GM19324 (cell line): ENCODE measurements at regions not wholly inside any gene's neighbourhood (a gene's known extent, or its start where the extent isn't known, plus 50 kb on each side); places are given as distances from the start of the nearest gene placed in this dataset.

Experiments
- ATAC-seq: cut with Tn5 transposase; IDR thresholded peaks from one replicate; pipeline ENCODE4 v1.9.1; 2021; ENCODE audit warnings: mild to moderate bottlenecking, moderate library complexity; ENCODE audit not compliant: unreplicated experiment, low FRiP score

- no peak for ATAC-seq
Observed at GRCh38 chr2:129443235-129443864, 536.1 kb upstream of the RAB6C start.

GRCh38 chr2:129443865-129444739 lies 535.4 kb upstream of the RAB6C start:
- ATAC-seq = no peak

GRCh38 chr2:129444751-129445150 lies 534.7 kb upstream of the RAB6C start:
- ATAC-seq = no peak

- no peak for ATAC-seq
Observed at GRCh38 chr2:129456691-129457090, 522.8 kb upstream of the RAB6C start.

DNA sequence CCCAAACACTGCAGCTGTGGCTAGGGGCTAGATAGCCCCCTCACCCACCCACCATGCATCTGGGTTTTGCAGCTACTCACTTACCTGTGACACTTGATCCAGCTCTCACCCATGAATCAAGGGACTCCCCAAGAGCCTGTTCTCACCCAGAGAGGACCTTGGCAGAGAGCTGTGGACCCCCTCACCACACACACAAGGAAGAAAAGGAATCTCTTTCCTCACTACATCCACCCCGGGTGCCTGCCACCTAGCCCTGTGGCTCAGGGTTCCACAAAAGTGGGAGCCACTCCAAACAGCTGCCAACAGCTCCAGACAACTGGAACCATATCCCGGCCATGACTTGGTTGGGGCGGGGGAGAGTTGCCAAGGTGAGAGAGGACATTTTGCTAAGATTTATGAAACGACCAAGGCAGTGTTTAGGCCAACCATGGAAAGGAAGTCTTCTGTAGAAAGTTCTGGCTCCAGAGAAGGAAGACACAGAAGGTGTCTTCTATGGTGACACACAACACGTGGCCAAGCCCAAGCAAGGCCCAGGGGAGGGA lies 522.1 kb upstream of the RAB6C start:
- no peak for ATAC-seq

DNA sequence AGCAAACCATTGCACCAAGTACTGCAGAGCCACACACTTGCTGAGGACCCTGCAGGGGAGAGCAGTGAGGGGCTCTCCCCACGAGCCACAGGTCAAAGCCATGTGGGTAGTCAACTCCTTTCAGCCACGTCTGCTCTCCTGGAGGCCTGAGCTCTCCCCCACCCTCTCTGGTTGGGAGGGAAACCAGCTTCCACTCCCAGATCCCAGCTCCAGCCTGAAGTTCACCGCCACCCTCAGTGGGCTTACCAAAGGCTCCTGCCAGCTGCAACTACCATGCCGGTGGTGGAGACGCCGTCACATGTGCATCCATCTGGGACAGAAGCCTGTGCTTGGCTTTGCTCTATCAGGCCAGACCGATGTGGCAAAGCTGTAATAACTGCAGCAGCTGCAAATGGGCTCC lies 521.5 kb upstream of the RAB6C start:
- no peak for ATAC-seq

DNA sequence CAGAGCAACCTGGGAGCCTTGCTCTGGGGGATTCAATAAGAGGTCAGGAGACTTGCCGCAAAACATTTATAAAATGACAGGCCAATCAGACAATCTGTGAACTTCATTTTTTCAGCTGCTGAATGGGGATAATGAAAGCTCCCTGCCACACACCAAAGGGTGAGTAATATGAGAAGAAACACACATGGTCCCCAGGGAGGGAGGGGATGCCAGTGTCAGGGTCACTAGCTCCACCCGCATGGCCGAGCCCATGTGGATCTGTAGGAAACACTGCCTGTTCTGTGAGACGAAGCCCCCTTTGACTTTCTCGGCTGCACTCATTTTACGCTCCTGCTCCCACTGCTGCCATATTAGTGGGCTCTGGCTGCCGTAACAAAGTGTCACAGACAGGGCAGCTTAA lies 521.0 kb upstream of the RAB6C start:
- no peak for ATAC-seq

GRCh38 chr2:129459200-129459876 lies 520.1 kb upstream of the RAB6C start:
- ATAC-seq = no peak

DNA sequence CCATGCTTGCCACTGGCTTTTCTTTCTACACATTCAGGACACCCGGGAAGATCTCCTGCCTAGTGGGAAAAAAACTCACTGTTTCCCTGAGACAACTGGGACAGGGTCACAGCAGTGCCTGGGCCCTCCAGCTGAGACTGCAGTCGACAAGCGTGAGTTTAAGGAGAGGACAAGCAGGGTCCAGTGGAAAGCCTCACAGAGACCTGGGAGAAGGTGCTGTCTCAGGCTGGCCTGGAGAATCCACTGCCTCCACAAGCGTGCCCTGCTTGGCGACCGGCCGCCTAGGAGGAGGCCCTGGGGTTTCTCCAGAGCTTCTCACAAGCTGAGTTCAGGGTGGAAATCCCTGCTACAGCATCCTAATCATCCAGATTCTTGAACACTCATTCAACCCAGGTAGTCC lies 519.6 kb upstream of the RAB6C start:
- ATAC-seq = no peak

DNA sequence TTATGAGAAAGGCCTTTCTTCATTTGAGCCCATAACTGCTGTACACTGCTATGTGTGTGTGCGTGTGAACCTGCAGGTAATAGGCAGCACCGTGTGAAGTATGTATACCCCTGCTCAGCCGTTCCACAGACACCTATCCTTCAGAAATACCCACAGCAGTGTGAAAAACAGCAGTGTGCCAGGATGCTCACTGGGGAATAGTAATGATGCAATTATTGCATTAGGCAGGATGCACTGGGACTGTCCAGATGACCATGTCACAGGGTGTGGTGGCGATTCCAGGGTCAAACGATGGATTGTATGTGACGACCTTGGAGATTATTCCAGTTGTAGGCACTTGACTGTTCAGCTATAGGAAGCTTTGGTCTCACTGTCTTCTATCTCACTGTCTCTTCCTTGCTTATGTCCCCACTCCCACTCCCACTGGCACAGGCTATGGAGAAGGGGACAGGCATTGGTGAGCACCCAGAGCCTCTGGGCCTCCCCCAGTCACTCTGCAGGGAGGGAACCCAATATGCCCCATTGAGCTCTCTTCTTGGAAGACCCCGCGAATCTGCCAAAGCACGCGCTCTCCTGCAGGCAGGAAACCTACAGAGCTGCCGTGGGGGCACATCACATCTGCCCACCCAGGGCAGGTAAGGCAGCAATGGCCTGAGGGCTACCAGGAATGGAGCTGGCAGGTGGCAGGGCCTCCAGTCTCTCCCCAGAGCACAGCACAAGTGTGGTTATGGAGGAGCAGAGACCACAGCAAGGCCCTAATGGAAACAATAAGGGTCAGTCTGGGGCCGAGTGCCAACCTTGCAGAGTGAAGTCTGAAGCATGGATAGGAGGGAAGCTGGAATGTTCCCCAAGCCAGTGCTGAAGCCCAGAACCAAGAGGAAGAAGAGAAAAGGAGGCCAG lies 518.9 kb upstream of the RAB6C start:
- no peak for ATAC-seq

- ATAC-seq = no peak
Observed at GRCh38 chr2:129462349-129462748, 517.1 kb upstream of the RAB6C start.

DNA sequence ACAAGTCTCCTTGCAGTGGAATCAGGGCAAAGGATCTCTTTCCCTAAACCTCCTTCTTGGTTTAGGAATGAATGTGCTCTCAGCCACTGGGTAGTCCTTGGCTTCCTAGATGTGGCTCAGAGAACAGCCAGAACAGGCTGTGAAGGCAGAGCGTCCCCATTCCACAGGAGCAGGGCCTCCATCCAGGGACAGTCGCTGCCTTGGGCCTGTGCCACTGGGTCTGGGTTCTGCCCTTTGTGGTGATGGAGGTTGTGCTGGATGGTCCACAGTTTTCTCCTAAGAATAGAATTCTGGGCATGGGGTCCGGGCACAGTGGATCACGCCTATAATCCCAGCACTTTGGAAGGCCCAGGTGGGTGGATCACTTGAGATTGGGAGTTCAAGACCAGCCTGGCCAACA lies 516.5 kb upstream of the RAB6C start:
- ATAC-seq = no peak

- no peak for ATAC-seq
Observed at GRCh38 chr2:129464036-129464435, 515.4 kb upstream of the RAB6C start.

DNA sequence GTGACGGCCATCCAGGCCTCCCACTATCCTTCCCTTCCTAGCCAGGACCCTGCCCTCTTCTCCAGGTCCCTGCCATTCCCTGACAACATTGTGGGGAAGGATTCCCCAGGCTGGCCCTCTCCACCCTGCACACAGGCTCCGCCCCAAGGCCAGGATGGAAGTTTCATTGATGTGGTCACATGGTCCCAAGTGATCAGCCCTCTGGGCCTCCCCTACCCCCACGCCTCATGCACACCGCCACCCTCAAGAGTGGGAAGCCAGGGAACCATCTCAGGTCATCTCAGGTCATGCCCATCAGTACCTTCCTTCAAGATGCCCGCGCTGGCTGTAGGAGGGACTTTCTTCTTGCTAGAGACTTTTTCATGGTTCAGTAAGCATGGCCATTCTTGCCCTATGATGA lies 514.8 kb upstream of the RAB6C start:
- no peak for ATAC-seq

GRCh38 chr2:129465045-129465444 lies 514.4 kb upstream of the RAB6C start:
- ATAC-seq = no peak

DNA sequence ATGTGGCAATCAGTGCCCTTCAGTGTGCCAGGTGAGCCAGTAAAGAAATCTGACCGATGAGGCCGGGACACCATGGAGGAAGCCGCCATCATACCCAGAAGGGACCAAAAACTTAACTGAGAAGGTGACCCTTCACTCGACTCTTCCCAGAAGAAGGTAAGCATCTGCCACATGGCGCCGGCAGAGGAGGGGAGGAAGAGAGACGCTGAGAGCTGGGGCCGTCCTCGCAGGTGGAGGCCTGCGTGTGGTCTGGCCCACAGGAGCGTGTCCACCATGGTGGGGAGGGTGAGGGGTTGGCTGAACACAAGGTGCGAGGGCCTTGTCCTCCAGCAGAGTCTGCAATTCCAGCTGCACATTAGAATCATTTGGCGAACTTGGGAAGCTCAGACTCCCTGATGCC lies 513.1 kb upstream of the RAB6C start:
- no peak for ATAC-seq

- no peak for ATAC-seq
Observed at GRCh38 chr2:129467012-129467779, 512.3 kb upstream of the RAB6C start.

- ATAC-seq = no peak
Observed at GRCh38 chr2:129467941-129468340, 511.5 kb upstream of the RAB6C start.

- no peak for ATAC-seq
Observed at GRCh38 chr2:129468879-129469278, 510.6 kb upstream of the RAB6C start.

GRCh38 chr2:129469389-129469788 lies 510.1 kb upstream of the RAB6C start:
- ATAC-seq = no peak
